Osteocyte (in vitro differentiated cells): ENCODE measurements at regions not wholly inside any gene's neighbourhood (a gene's known extent, or its start where the extent isn't known, plus 50 kb on each side); places are given as distances from the start of the nearest gene placed in this dataset.

Experiments used
- DNase-seq: peaks from one replicate; pipeline ENCODE4 v3.0.0; 2021; ENCODE audit warnings: mixed read lengths; ENCODE audit not compliant: unreplicated experiment; ENCODE audit errors: extremely low spot score
- H3K27ac Mint-ChIP-seq: one replicate; pipeline ENCODE4 v1.8.0; 2021; ENCODE audit warnings: mild to moderate bottlenecking, mixed read lengths; ENCODE audit not compliant: unreplicated experiment
- H3K27me3 Mint-ChIP-seq: one replicate; pipeline ENCODE4 v1.8.0; 2021; ENCODE audit warnings: mixed read lengths; ENCODE audit not compliant: unreplicated experiment
- H3K36me3 Mint-ChIP-seq: one replicate; pipeline ENCODE4 v1.8.0; 2021; ENCODE audit warnings: mixed read lengths; ENCODE audit not compliant: unreplicated experiment
- H3K4me1 Mint-ChIP-seq: one replicate; pipeline ENCODE4 v1.8.0; 2021; ENCODE audit warnings: mixed read lengths; ENCODE audit not compliant: unreplicated experiment
- H3K4me3 Mint-ChIP-seq: one replicate; pipeline ENCODE4 v1.8.0; 2021; ENCODE audit warnings: mild to moderate bottlenecking, moderate library complexity, mixed read lengths; ENCODE audit not compliant: unreplicated experiment
- H3K9me3 Mint-ChIP-seq: one replicate; pipeline ENCODE4 v1.8.0; 2021; ENCODE audit warnings: mixed read lengths; ENCODE audit not compliant: unreplicated experiment
- CTCF ChIP-seq: fragments of 200-600 bp; sonication (generic); IDR thresholded peaks from 2 replicates; pipeline ENCODE4 v1.5.0; 2021; ENCODE audit warnings: antibody characterized with exemption, mild to moderate bottlenecking, moderate library complexity

GRCh38 chr2:176639016-176639343 is 369.7 kb downstream of the MTX2 start:
- H3K9me3 Mint-ChIP-seq, result no peaks in the 10 kb centered on the region
- no peak overlapping the region for H3K4me3 Mint-ChIP-seq
- H3K27ac Mint-ChIP-seq, result no peak overlapping the region
- no peak for TF ChIP-seq CTCF
- H3K4me1 Mint-ChIP-seq, result no peaks in the 10 kb centered on the region
- peaks cover 71% of the 10 kb centered on the region for H3K27me3 Mint-ChIP-seq
- DNase-seq, result no peak
- no peaks in the 10 kb centered on the region for H3K36me3 Mint-ChIP-seq

- Mint-ChIP-seq H3K4me3 (no peak overlapping the region), H3K27me3 (peaks cover 71% of the 10 kb centered on the region), H3K36me3 (no peaks in the 10 kb centered on the region), H3K27ac (no peak overlapping the region), H3K4me1 (no peaks in the 10 kb centered on the region), H3K9me3 (no peaks in the 10 kb centered on the region)
- no peak for DNase-seq
- TF ChIP-seq CTCF, result no peak
Measured at GRCh38 chr2:176639671-176640070, 370.4 kb downstream of the MTX2 start.

- no peak for TF ChIP-seq CTCF
- no peaks in the 10 kb centered on the region for H3K4me1 Mint-ChIP-seq
- no peaks in the 10 kb centered on the region for H3K9me3 Mint-ChIP-seq
- peaks cover 67% of the 10 kb centered on the region for H3K27me3 Mint-ChIP-seq
- no peak overlapping the region for H3K27ac Mint-ChIP-seq
- no peak overlapping the region for H3K4me3 Mint-ChIP-seq
- no peaks in the 10 kb centered on the region for H3K36me3 Mint-ChIP-seq
- no peak for DNase-seq
Measured at GRCh38 chr2:176641436-176641835, 372.2 kb downstream of the MTX2 start.

- Mint-ChIP-seq H3K4me1 (no peaks in the 10 kb centered on the region), H3K4me3 (no peak overlapping the region), H3K27ac (no peak overlapping the region), H3K27me3 (peaks cover 66% of the 10 kb centered on the region), H3K36me3 (no peaks in the 10 kb centered on the region), H3K9me3 (no peaks in the 10 kb centered on the region)
- TF ChIP-seq CTCF, result no peak
- DNase-seq, result no peak
Measured at GRCh38 chr2:176642074-176642473, 372.8 kb downstream of the MTX2 start.

- TF ChIP-seq CTCF, result no peak
- Mint-ChIP-seq H3K9me3 (no peaks in the 10 kb centered on the region), H3K27ac (no peak overlapping the region), H3K36me3 (no peaks in the 10 kb centered on the region), H3K4me3 (no peak overlapping the region), H3K27me3 (peaks cover 65% of the 10 kb centered on the region), H3K4me1 (no peaks in the 10 kb centered on the region)
- no peak for DNase-seq
Measured at GRCh38 chr2:176643646-176644045, 374.4 kb downstream of the MTX2 start.
